ENCODE measurements at regions not wholly inside any gene's neighbourhood (a gene's known extent, or its start where the extent isn't known, plus 50 kb on each side); places are given as distances from the start of the nearest gene placed in this dataset.

GRCh38 chr14:34243001-34243400 is 219.0 kb downstream of the SPTSSA start:
- TF ChIP-seq CTCF (IDR thresholded peaks at IDR 0.05) (no peak), POLR2A (IDR thresholded peaks at IDR 0.05) (no peak)

All from Peyer's patch (tissue), 4 donors.